ENCODE measurements at regions not wholly inside any gene's neighbourhood (a gene's known extent, or its start where the extent isn't known, plus 50 kb on each side); places are given as distances from the start of the nearest gene placed in this dataset.

DNA sequence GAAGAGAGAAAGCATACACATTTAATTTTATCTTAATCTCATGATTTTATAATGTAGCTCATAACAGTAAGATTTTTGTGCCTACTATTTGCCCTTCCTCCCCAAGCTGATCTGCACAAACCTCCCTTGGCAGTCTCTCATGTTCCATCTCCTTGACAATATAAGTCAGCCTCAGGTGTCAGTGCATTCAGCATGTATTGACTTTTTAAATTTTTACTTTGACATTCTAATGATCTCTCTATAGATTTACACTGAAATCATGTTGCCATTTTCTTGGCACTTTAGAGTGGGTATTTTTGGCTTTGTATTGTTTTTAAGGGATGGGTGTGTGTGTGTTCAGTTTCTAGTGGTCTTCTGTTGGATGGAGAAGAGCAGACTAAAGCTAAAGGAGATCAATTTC, 505.3 kb upstream of the CPEB2 start:
- FAIRE-seq, result no peak

DNA sequence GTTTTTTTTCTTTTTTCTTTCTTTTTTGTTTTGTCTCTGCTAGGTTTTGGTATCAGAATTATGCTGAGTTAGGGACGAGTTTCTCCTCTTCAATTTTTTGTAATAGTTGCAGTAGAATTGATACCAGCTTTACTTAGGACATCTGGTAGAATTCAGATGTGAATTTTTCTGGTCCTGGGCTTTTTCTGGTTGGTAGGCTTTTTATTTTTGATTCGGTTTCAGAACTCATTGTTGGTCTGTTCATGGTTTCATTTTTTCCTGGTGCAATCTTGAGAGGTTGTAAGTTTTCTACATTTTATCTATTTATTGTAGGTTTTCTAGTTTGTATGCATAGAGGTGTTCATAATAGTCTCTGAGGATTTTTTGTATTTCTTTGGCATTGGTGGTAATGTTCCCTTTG, 498.1 kb upstream of the CPEB2 start:
- FAIRE-seq, result no peak

DNA sequence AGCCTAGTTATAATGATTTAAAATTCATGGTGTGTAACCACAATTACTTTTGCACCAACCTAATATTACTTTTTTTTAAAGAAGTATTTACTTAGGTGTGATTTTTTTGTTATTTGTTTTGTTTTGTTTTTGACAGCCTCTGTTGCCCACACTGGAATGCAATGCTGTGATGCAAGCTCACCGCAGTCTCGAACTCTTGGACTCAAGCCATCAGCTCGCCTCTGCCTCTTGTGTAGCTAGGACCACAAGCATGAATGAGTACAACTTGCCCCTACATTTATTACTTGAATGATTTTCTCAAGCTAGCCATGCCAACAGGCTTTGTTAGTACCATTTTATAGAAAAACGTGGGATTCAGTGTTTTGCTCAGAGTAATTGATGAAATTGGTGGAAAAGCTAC, 488.8 kb upstream of the CPEB2 start:
- no peak for FAIRE-seq

DNA sequence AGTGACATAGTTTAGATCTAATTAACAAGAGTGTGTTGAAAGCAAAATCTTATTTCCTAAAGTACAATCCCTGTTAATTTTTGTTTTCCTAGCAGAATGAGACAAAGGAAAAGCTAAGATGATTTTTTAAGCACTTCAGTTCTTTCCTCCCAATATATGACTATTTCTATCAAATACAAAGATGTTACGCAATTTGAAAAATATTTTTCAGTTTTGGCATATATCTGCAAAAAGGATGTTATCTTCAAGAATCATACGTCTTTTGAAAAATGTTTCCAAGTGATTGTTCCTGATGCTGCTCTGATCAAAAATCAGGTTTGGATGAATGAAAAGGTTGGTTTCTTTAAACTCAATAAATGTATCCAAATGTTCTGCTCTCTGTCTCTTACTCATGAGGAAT, 486.7 kb upstream of the CPEB2 start:
- FAIRE-seq, result no peak

DNA sequence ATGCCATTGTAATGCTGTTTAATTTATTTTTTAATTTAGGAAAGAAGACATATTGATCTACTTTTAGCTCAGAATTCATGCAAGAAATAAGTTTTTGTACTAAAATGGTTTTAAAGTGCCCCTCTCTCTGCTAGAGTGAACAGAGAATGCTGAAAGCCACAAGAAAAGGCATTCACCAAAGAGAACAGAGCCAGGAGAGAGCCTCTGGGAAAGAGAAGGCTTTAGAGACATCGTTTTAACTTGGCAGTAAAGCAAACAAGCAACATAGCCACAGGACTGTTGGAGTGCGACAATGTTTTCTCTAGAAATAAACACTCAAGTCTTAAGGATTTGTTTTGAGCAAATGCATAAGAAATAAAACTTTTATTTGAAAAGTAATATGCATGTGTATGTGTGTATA, 484.1 kb upstream of the CPEB2 start:
- FAIRE-seq, result no peak

DNA sequence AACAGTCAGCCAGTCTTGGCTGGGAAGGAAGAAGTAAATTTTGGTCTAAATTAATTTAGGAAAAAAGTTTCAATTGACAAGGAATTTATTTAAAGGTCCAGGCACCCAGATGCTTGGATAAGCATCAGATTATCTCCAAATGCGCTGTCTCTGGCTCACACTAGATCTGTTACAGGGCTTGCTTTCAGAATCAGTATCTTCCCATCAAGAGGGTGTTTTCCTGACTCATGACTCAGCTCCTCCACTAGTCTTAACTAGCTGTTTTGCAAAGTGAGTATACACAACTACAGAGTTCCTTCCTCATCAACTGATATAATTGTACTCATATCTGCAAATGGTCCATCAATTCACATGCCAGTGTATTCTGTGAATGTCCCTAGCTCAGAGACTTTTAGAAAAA, 482.1 kb upstream of the CPEB2 start:
- FAIRE-seq, result no peak

DNA sequence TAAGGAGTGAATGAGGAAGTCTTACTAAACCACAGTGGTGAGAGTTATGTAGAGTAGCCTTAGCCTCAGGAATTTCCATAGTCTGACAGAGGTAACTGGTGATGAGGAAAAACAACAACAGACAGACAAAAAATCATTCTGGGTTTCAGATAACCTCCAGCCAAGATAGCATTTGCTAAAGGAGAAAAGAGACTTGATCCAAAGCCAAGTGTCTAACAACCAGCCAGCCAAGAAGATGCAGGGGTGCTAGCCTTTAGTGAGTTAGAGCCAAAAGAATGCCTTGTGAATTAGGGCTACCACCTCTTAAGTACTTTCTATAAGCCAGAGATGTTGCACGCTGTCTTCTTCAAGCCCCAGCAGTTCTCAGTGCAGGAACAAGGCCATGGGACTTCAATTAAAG, 478.0 kb upstream of the CPEB2 start:
- no peak for FAIRE-seq

DNA sequence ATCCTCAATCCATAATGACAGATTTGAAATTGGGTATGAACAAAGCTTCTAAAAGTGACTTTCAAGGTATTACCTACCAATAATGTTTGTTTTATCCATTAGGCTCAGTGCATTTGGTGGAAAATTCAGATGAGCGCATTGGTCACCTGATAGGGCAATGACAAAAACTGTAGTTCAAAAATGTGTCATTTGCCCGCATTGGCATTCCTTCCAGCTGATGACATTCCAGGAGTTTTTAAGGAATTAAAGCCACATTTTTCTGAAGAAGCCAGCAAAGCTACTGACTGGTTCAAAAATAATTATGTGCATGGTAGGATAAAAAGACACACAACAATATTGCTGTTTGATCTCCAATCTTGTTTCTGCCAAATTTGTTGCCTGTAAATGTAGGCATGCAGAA, 473.4 kb upstream of the CPEB2 start:
- no peak for FAIRE-seq

DNA sequence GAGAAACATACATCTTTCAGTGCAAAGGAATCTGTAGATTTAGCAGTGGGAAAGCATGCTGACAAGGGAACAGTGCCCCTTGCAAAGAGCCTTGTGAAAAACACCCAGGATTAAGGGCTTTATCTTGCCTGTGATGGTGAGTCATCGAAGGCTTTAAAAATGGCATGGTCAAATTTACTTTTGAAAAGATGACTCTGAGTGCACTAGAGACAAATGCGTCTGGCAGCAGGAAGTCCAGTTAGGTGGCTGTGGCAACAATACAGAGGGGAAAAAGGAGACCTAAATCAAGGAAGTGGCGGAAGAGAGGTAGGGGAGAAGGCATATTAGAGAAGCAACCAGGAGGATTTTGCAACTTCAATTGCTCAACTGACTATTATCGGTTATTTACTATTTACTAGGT, 472.6 kb upstream of the CPEB2 start:
- FAIRE-seq, result no peak

DNA sequence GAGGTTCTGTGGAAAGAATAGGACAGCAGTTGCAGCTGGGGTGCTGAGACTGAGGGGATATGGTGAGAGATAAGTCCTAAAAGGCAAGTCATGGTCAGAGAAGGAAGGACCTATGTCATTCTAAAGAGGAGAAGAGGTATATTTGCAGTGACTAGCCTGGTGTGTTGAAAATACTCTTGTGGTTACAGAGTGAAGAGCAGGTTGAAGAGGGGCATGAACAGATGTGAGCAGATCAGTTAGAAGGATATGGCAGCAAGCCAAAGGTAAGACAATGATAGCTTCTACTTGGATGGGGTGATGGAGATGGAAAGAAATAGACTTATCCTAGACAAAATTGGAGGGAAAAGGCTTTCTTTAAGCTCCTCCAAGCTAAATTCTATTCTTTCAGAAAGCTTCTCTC, 469.8 kb upstream of the CPEB2 start:
- FAIRE-seq, result no peak

DNA sequence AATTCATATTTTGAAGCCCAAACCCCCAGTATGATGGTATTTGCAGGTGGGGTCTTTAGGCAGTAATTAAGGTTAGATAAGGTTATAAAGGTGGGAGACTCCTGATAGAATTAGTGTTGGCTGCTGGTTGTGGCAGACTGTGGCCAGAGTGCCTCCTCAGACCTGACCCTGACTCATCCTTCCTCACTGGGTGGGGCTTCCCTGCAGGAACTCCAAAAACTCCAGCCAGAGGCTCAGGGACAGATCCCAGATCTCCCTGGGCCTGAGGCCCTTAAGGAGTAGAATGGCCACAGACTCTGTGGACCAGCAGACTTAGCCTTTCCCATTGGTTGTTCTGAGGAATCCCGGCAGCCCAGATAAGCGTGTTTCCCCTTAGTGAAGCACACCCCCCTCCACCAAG, 463.0 kb upstream of the CPEB2 start:
- FAIRE-seq, result no peak

DNA sequence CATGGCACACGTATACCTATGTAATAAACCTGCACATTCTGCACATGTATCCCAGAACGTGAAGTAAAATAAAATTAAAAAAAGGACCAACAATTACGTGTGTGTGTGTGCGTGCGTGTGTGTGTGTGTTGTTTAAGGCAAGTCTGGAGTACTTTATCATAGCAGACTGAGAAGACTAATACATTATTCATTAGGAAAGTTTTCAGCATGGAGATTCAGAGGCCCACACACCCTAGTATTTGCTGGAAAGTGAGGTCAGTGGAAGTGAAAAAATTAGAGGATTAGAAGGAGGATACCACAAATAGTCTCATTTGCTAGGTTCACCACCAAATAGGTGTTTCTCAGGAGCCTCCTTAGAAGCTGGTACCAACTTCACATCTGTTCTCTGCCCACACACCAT, 457.1 kb upstream of the CPEB2 start:
- FAIRE-seq, result no peak

DNA sequence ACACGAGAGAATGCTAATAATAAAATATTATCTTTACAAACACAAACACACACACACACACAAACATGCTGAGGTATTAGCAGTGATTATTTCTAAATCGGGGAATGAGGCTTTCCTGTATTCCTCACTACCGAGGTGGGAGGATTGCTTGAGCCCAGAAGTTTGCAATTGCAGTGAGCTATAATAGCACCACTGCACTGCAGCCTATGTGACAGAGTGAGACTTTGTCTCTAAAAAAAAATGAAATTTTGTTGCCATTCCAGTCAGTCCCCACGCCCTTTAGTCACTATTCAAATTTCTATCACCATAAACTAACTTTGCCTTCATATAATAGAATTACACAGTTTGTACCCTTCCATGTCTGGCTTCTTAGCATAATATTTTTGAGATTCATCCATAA, 456.5 kb upstream of the CPEB2 start:
- FAIRE-seq, result no peak

DNA sequence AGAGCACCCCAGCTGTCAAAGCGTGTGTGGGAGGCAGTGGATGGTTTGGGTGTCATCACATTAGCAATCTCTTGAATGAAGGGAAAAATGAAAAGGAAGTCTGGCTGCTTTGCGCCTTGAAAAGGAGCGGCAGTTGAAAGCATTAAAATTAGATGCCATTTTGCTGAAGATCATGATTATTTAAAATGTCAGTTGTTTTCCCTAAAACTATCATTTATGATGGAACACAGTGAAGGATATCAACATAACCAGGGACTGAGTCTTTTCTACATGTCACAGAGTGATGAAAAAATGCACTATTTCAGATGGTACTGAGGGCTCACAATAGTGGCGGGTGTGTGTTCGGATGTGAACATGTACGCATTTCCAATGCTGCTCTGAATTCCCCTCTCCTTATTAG, 450.2 kb upstream of the CPEB2 start:
- FAIRE-seq, result no peak

DNA sequence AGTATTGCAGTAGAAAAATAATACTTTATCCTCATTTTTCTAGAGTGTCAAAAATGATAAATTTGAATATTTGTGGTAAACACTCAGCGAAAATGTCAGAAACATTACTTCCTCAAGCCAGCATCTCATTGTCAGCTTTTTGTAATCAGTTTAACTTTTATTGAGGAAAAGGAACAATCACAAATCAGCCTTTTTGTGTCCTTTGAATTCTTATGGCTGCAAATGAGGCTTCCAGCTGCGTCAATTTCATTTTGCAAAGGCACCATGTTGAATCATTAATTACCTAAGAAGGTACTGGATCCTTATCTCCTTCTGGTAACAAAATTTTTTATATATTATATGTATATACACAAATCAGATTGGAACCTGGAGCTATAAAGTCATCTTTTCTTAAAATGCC, 442.6 kb upstream of the CPEB2 start:
- no peak for FAIRE-seq

DNA sequence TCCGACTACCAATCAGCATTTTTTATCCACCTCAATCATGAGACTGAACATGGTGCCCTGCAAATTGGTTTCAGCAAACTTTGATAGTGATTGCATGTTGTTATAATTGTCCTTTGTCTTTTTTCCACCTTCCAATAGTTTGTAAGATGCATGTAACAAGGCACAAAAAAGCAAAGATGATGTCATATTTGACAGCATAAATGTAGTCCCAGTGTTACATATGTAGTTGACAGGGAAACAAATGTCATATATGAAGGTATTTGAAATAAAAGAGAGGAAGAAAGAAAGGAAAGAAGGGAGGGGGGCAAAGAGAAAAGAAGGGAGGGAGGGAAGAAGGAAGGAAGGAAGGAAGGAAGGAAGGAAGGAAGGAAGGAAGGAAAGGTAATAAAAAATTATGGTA, 441.7 kb upstream of the CPEB2 start:
- no peak for FAIRE-seq

DNA sequence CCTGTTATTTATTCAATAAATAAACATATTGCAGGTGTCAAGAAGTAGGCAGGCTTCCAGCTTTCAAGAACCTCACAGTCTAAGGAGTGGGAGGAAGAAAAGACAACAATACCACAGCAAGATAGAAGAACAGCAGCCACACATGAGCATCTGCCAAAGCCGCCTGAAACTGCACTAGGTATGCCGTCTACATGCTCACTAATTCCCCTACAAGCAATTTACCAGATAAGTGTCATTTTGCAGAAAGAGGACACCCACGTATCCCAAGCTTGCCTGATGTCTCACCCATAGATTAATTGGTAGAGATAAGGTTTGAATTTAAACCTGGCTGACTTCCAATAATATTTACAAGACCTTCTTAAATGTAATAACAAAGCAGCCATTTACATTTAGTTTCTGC, 439.4 kb upstream of the CPEB2 start:
- no peak for FAIRE-seq

DNA sequence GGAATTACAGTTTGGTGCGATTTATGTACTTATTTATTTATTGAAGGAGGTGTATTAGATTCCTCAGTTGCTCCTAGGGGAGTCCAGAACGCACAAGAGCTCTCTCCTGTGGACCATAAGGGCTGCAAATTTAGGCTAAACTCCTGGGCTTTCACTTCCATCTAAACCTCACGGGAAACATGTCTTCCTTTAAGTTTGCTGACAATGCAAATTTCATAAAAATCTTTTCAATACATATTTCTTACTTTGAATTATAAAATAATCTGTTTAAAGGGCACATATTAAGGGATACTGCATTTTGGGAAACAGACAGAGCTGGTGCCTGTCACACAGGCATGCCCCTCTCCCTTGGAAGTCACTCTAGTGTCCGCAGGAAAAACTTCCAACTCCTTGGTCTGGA, 438.0 kb upstream of the CPEB2 start:
- no peak for FAIRE-seq

DNA sequence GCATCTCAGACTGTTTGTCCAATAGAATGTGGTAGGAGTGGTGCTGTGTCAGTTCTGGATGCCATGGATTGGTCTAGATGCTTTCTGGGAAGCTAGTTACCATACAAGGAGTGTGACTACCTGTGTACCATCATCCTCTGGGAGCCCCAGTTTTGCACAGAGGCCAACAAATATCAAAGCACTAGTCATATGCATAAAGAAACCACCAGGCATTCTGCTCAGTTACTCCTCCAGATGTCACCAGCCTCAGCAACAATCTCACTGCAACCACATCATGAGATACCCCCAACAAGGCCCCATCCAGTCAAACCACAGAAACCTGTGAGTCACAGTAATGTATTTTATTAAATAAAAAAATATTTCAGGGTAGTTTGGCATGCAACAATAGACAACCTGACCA, 435.8 kb upstream of the CPEB2 start:
- FAIRE-seq, result no peak

DNA sequence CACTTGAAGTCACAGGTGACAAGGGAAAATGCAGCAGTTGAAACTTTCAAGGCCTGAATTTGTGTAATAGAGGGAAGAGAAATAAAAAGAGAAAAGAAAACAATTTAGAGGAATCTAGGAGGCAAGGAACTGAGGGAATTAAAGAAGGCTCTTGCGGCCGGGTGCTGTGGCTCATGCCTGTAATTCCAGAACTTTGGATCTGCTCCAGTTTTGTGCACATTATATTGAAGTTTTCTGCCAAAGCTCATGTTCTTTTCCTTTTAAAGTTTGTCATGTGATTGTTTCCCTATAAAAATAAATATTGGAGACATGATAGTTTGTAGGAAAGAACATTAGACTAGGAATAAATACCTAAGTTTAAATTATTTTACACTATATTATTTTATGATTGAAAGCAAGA, 433.9 kb upstream of the CPEB2 start:
- FAIRE-seq, result no peak

DNA sequence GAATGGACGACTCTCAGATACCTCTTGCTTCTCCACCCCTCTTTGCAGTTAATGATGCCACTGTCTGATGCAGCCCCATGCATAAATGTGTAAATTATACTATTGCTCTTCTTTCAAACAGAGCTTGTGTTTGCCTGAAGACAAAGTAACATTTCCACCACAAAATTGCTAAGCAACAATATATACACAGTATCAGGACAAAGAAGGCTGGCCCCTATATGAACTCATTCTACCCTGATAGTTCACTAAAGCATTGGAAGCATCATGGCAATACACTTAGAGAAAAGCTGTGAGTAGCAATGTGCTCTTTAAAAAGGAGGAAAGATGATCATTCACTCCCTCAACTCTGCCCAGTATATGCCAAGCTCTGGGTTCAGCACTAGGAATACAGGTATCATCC, 427.0 kb upstream of the CPEB2 start:
- no peak for FAIRE-seq

DNA sequence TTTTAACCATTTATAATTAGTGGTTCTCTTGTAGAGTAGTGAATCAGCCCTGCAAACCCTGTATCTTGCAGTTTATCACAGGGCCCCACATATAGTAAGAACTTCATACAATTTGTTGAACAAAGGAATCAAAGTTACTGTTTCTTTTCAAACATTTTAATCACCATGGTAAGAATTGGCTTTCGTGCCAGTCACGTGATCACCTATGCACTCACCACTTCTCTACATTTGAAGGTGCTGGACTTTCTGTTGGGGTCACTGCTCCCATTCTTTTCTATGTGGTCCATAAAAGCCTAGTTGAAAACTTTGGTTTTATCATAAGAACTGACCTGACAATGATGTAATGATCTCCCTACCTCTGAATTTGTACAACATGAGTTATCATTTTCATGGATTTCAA, 426.4 kb upstream of the CPEB2 start:
- no peak for FAIRE-seq

DNA sequence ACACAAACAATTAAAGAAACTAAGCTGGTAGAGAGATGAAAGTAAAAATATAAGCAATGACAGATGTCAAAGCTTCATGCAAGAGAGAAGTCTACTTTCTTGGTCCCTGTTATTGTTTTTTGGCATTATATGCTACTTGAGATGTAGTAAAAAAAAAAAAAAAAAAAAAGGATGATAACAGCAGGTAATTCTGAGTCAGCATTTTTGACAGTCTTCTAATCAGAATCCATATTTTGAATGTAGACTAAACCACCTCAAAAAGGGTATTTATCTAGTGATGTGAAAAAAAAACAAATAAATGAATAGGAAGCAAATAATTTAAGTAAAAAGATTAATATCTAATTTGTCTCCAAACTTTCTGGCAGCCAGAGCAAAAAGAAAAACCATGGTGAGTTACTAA, 422.2 kb upstream of the CPEB2 start:
- FAIRE-seq, result no peak

DNA sequence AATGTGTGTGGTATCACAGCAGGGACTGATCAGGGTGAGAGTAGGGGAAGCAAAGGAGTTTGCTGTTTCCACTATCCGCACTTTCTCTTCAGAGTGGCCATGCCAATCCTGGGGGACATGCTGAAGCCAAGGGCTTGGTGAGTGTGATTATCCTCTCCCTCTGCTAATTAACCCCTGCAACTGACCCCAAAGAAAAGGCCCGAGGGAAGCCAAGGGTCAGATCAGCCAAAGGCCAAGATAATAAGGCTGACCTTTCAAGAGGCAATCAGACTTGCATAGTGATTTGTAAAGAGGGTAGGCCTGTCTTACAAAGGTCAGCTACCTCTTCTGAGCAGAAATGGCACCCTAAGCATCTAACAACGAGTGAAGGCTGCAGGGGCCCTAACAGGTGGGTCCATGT, 420.5 kb upstream of the CPEB2 start:
- FAIRE-seq, result no peak

DNA sequence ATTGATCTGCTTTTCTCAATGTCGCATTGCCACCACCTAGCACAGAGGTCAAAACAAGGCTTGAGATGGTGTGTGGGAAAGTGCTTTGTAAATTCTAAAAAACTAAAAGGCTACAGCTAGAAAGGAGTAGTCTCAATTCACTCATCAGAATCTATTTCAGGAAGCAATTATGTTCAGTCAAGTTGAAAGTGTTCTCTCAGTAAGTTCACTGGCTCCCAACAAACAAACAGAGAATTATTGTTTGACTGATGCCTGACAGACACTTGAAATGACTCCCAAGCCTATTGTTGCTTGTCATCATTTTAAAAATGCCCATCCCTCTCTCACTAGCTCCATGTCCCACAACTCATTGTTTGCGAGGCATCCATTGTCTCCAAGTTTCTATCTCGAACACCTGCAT, 419.6 kb upstream of the CPEB2 start:
- no peak for FAIRE-seq

DNA sequence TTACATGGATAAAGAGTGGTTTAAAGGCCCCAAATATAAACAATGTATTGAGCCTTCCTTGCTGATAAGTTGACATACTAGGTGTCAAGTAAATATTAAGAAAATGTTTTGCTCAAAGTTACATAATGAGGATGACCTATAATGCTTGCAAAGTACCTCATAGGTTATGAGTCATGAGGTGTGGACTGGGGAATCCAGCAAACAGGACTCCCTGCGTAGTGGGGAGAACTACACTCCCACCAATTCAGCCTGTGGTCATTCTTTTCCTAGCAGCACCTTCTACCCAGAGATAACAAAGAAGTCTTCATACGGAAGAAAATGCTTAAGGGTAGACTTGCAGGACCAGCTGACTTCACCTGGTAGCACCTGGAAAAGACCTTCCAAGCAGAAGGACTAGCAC, 418.9 kb upstream of the CPEB2 start:
- FAIRE-seq, result no peak

All from endometrium (tissue), 2 donors.